ENCODE measurements at regions not wholly inside any gene's neighbourhood (a gene's known extent, or its start where the extent isn't known, plus 50 kb on each side); places are given as distances from the start of the nearest gene placed in this dataset.

DNA sequence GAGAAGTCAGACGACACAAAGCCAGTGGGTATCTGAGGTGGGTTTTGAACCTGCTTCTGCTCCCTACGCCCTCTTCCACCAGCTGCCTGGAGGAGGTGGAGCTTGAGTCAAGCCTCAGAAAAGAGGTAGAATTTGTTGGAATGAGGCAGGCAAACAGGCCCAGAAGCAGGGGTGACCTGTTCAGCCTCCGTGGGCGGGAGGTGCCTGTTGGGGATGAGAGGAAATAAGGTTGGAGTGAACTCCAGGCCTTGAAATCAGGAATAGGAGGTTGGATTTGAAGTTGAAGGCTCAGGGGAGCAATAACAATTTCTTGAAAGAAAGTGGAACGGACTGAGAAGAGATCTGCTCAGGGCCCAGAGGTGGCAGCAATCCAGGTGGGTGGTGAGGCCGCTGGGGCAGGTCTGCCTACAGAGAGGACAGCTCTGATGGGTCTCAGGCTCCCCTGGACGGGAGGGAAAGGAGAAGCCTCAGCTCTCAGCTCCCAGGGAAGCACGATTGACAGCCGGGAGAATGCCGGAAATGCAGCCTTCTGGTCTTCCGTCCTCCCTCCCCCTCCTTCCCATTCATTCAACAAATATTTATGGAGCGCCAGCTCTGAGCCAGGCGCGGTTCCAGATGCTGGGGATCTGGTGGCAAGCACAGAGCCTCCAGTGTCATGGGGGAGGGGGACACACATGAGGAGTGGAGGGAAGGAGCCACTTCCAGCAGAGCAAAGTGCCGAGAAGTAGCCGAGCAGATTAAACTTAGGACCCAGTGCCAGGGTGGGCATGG, 61.9 kb upstream of the CIBAR2 start:
- no peak for DNase-seq (ENCODE audit: extremely low read depth in 1 of 2, low read depth in 1 of 2)

DNA sequence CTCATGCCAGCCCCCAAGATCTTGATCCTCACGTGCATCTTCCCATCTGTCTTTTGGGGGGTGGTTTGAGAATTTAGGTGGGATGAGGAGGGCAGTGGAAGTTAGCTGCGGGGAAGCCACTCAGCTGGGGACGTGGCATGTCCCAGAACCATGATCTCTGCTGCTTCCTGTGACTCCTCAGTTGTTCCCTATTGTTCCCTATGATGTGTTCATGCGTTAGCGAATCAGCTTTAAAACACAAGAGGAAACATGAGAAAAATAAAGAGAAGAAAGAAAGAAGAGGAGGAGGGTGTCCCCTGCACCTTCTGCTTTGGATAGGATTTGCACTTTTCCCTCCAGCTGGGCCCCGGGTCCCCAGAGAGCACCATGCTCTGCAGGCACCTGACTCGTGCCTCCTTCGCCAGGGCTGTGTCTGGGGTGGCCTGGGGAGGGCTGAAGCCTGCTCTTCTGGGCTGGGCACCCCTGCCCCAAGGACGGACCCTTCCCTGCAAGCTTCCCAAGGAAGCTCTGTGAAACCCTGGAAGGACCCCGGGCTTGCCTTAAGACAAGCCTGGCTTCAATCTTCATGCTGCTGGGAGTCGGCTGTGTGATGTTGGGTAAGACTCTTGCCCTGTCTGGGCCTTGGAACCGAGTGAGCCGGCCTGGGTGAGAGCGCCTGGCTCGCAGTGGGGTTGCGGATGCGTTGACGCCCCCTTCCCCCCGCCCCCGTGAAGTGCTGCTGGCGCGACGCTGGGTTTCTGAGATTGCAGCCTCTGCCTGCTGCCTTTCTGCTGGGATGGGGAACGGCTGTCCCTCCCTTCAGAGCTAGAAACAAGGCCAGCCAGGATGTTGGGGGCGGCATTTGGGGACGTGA, 62.8 kb upstream of the CIBAR2 start:
- no peak for DNase-seq (ENCODE audit: extremely low read depth in 1 of 2, low read depth in 1 of 2)

DNA sequence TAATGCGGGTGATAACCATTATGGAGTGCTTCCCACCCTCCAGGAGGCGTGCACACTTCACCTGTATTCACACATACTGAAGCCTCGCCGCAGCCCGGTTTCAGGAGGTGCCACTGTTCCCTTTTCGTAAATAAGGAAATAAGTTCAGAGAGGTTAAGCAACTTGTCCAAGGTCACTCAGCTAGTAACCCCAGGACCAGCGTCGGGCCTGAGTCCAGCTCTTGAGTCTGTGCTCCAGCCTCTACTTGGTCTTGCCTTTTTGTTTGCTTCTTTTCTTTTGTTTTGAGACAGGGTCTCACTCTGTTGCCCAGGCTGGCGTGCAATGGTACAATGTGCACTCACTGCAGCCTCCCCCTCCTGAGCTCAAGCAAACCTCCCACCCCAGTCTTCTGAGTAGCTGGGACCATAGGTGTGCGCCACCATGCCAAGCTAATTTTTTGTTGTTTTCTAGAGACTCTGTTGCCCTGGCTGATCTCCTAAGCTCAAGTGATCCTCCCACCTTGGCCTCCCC, 63.5 kb upstream of the CIBAR2 start:
- DNase-seq (ENCODE audit: extremely low read depth in 1 of 2, low read depth in 1 of 2) = no peak

DNA sequence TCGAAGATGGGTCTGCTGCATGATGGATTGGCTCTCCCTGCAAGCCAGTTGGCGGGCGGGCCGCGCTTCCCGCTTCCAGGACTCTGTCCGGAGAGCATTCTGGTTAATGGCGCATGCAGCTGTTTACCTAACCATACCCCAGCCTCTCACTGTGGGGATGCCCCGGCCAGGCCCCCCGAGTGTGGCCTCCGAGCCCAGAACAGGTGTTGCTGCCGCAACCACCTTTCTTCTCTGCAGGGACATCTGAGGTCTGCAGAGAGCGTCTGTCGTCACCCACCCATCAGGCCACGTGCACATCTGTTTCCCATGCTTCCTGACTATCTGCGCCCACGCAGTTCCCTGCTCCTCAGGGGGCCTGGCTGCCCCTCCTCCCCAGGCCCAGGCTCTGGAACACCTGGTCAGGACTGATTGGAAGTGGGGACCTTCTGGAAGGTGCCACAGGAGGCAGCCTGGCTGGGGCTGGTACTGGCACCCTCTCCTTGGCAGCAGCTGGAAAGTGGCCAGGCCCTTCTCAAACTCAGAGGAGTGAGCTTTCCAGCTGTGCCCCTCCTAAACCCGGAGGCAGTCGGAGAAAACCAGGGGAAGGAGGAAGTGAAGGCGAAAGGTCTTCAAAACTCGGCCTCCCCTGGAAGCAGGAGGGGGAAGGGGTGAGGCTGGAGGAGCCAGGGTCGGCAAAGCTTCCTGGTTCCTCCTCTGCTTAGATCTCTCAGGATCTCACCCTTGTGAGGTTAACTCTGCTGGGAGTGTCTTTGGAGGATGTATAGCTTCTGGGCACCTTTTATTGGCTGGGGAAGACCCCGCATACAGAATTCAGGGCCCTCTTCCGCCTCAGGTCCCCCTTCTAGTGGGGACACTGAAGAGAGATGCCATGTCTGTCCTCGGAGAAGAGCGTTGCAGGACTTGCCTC, 64.5 kb upstream of the CIBAR2 start:
- no peak for DNase-seq (ENCODE audit: extremely low read depth in 1 of 2, low read depth in 1 of 2)

DNA sequence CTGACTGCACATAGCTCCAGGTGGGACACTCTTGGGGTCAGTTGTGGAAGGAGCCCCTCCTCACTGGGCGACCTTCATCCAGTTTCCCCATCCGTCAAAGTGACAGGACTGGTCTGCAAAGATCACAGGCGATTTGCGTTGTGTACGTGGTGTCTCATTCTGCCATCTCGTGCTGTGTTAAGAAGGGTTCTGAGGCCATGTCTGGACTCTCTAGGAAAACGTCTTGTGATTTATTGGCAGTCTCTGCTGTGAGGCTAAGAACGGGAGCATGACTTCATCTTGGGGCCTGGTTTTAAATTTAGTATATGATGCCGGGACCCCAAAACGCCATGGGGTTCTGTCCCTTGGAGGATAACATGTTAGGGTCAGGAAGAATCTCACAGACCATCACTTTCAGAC, 65.2 kb upstream of the CIBAR2 start:
- no peak for DNase-seq (ENCODE audit: extremely low read depth in 1 of 2, low read depth in 1 of 2)

DNA sequence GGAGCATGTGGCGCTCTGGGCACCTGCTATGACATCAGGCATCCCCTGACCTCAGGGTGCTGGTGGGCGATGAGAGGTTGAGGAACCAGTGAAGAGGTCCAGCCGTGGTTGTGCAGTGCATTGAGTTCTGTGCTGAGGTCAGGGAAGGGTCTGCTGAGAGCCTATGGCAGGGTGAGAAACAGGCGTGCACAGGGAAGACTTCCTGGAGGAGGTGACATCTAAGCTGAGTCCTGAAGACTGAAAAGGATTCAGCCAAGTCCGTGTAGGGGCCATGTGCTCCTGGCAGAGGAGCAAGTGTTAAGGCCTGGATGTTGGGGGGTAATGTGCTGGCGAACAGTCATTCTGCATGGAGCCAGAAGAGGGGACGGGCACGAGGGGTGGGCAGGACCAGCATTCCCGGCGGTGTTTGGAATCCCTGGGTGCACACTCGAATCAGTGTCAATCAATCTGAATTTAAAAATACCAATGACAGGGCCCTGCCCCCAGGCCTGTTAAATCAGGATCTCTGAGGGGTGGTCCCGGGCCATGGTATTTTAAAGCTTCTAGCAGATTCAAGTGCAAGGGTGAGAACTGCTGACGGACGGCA, 65.8 kb upstream of the CIBAR2 start:
- no peak for DNase-seq (ENCODE audit: extremely low read depth in 1 of 2, low read depth in 1 of 2)

DNA sequence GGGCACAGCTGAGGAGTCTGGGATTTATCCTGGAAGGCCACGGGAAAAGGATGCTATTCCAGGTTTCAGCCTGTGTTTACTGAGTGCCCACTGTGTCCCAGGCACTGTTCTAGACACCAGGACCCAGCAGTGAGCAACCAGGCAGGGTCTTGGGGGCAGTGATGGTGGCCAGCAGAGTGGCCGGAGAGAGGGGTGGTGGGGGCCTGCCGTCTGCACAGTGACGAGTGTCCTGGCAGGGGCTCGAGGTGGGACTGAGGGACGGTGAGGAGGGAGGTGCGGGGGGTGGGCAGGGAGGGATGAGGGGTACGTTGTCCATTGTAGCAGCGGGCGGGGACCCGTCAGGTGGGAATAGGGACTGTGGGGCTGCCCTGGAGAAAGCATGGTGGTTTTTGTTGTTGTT, 66.3 kb upstream of the CIBAR2 start:
- no peak for DNase-seq (ENCODE audit: extremely low read depth in 1 of 2, low read depth in 1 of 2)

DNA sequence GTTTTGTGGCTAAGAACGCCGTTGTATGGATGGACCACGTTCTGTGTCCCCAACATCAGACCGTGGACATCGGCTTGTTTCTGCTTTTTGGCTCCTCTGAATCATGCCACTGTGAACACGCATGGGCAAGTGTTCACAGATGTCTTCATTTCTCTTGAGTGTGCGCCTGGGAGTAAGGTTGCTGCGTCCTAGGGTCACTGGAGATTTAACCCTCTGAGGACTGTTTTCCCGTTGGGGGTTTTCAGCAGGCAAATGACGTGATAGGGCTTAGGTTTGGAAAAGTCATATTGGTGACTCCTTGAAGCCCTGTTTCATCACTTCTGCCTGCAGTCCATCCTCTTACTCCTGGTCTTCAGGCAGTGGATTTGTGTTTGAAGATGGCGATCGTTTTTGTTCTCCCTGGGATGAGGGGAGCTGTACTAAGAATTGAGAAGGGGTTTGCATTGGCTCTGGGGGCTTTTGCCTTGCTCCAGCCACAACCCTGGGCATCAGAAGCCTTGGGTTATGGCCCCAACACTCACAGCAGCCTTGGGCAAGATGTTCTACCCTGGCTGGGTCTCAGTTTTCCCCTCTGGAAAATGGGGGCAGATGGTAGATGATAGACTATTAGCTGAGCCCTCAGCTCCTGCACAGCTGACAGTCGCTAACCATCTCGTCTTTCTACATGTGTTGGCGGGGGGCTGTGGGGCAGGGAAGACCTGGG, 67.2 kb upstream of the CIBAR2 start:
- no peak for DNase-seq (ENCODE audit: extremely low read depth in 1 of 2, low read depth in 1 of 2)

DNA sequence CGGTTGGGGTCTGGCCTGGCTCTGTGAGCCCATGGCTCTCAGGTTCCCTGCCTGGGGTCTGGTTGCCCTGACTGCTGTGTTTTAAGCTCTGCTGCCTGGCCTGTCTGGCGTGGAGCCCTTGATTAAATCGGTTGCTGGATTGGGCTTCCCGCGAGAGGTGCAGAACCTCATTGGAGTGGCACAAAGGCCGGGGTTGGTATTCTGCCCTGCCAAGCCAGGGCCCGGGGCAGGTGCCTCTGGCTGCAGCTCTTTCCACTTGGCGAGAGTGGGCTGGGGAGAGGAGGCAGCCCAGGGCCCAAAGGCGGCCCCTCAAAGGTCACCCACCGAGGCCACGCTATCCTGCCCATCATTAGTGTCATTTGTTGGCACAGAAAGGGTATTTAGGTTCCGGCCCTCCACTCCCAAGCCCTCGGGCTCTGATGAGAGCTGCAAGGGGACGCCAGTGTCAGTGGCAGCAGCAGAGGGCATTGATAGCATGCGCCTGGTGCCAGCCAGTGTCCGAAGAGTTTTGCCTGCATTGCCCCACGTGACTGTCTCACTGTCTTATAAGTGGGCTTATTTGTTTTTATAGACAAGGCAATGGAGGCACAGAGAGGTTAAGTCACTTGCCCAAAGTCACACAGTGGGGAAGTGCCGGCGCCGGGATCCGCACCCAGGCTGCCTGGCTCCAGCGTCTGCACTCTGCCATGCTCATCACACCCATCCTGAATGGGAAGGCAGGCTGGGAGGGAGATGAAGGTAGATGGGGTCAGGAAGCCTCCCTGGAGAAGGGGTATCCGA, 68.0 kb upstream of the CIBAR2 start:
- no peak for DNase-seq (ENCODE audit: extremely low read depth in 1 of 2, low read depth in 1 of 2)

DNA sequence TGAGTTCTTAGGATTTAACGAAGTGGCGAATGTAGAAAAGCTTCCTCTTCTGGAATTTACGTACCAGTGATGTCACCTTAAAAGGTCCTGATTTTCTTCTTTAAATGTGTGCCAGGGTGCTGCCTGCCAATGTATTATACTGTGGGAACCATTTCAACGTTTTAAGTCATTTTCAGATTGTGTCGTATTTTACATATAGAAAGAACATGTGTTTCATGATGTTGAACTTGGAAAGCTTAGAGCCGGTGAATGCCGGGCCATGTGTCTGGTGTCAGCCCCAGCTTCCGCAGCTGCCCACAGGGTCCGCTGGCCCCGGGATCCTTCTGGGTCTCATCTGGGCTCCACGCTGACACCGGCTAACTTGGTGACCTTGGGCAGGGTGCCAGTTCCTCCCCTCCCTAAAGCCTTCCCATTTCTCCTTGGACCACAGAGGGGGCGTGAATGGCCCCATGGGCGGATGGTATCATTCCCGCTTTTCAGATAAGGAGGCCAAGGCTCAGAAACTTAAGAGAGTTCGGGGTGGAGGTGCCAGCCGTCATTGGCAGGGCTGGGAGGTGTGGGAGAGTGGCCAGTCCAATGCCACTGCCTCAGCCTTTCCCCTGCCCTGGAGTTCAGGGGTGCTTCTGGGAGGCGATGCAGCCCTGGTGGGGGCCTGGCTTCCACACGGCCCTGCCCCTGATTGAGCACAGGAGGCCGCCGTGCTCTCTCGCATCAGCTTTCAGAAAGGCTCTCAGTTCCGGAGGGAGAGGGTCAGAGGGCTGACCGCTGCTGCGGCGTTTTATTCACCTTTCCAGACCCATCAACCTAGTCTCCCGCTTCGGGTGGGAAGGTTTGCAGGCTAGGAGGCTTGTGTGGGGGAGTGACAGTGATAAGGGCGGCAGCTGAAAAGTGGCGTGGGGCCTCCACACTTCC, 68.8 kb upstream of the CIBAR2 start:
- DNase-seq (ENCODE audit: extremely low read depth in 1 of 2, low read depth in 1 of 2) = no peak

DNA sequence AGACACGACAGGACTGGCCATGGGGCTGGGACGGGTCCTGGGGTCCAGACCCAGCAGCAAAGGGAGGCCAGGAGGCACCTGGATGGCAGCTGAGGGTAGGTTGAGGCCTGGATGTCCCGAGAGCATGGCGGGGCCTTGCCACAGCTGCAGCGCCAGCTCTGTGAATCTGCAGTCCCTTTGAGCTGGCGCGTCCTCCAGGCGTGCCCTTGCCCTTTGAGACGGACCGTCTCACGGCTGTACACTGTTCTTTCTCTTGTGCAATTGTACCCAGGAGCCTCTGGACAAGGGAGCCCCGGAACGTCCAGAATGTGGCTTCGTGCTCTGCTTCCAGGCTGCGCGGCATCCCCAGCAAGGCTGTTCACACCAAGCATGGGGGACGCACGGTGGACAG, 69.5 kb upstream of the CIBAR2 start:
- DNase-seq (ENCODE audit: extremely low read depth in 1 of 2, low read depth in 1 of 2) = no peak

DNA sequence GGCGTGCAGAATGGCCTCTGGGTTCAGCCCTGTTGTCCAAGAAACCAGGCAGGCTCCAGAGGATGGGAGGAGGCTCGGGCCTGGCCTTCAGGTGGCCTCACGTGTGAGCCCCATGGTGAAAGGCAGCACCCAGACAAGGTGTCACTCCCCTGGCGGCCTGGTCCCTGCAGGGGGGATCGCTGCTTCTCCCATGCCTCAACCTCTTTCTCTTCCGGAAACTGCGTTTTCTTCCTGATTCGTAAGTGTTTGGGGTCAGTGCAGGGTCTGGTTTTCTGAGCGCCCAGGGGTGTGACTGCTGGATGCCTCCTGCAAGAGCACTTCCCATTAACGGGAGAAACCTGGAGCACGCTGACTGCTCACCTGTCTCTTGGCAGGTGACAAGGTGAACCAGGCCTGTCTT, 70.0 kb upstream of the CIBAR2 start:
- no peak for DNase-seq (ENCODE audit: extremely low read depth in 1 of 2, low read depth in 1 of 2)

DNA sequence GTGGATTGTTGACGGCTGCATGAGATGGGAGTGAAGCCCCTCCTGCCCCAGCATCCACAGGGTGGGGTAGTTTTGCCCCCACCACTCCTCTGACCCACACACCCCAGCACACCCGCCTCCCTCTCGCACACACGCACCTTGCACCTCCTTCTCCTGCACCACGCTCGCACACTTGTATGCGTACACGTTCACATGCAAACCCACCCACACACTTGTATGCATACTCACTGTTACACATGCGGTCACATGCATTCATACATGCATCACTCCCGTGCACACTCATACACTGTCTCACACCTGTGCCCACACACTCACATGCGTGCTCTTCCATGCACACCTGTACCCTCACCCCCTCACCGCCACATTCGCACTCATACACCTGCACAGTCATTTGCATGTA, 70.5 kb upstream of the CIBAR2 start:
- no peak for DNase-seq (ENCODE audit: extremely low read depth in 1 of 2, low read depth in 1 of 2)

DNA sequence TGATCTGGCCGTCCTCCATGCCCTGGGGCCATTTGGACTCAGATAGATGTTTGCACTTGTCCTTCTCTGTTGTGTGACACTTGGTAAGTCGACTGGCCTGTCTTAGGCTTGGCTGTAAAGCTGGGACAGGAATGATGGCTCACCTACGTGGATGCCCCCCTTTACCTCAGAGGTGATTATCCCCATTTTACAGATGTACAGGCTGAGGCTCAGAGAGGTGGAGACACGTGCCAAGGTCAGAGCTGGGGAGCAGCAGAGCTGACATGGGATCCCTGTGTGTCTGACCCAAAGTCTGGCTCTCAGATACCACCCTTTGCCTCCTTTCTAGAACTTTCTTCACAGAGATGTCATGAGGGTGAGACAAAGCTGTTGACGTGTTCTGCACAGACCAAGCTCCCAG, 71.3 kb upstream of the CIBAR2 start:
- no peak for DNase-seq (ENCODE audit: extremely low read depth in 1 of 2, low read depth in 1 of 2)

DNA sequence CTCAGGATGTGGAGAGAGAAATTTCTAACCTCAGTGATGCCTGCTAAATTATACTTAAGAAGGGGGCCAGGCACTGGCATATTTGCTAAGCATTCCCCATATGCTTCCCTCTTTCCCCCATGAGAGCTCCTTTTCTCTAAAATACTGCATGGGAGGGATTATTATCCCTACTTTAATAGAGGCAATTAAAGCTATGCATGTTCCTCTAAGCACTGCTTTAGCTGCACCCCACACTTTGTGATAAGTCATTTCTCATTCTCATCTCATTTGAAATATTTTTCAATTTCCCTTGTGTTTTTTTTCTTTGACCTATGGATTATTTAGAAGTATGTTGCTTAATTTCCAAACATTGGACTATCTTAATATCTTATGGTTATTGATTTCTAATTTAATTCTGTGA, 72.1 kb upstream of the CIBAR2 start:
- no peak for DNase-seq (ENCODE audit: extremely low read depth in 1 of 2, low read depth in 1 of 2)

DNA sequence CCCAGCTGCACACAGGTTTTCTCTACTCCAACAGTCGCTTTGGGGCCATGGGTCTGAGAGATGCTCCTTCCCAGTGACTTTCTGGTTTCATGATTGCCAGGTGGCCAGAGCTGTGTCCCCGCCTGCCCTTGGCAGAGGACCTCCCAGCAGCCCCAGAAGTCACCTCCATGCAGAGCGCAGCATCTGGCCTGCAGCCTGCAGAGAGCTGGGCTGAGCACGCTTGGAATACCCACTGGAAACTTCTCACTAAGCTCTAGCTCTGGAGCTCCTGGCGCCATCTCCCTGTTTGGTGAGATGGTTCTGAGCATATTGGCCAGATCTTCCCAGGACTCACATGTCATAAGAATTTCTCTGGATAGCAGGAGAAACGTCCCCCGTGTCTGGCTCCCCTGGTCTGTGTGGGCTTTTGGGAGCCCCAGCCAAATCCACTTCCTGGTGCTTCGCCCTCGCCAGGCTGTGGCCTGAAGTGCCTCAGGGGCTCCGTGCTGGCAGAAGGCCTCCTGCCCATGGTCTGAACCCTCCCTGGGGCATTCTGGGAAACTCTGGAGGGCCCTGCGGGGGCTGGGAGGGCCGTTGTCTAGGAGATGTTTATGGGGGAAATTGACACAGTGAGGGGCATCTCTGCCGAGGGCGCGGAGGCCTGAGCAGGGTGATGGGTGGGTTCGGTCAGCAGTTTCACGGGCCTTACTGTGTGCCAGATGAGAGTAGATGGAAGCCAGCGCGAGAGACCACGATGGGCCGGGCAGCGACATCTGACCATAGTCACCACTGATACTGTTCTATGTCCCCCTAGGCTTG, 73.2 kb upstream of the CIBAR2 start:
- no peak for DNase-seq (ENCODE audit: extremely low read depth in 1 of 2, low read depth in 1 of 2)

DNA sequence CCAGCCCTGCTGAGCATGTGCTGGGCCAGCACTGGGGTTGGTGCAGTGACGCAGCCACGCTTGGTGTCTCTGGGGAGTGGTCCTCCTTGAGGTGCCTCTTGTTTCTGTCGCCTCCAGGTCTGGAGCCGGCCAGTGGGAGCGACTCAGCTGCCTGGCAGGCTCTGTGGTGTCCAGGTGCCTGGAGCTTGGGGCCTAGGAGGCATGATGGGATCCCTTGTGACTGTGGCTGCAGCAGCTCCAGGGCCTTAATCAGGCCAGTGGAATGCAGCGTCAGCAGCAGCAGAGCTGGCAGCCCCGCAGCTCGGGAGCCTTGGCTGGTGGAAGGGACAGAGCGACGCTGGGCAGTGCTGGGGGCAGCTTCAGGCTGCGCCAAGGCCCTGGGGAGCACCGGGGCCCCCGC, 74.7 kb upstream of the CIBAR2 start:
- DNase-seq (ENCODE audit: extremely low read depth in 1 of 2, low read depth in 1 of 2) = no peak

DNA sequence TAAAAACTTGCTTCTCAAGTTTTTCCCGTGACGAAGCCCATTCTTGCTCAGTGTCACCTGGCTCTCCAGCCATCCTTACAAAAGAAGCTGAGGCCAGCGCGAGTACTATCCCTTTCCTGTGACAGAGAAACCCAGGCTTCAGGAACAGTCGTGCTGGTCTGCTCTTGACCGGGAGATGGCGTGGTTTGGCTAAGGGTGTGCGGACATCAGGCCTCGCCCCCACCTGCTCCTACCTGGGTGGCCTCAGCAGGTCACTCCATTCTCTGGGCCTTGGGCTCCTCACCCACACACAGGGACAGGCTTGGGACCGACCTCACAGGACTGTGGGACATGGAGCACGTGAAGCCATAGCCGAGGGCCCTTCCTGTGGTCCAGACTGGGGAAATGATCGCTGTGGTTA, 75.2 kb upstream of the CIBAR2 start:
- DNase-seq (ENCODE audit: extremely low read depth in 1 of 2, low read depth in 1 of 2) = no peak
